ENCODE measurements at regions not wholly inside any gene's neighbourhood (a gene's known extent, or its start where the extent isn't known, plus 50 kb on each side); places are given as distances from the start of the nearest gene placed in this dataset.

GRCh38 chr21:28459193-28459592, 533.5 kb downstream of the LTN1 start:
- TF ChIP-seq CTCF (IDR thresholded peaks at IDR 0.05; ENCODE audit: poor library complexity) (no peak), EZH2 (IDR thresholded peaks at IDR 0.05; ENCODE audit: borderline replicate concordance) (no peak), EZH2phosphoT487 (IDR thresholded peaks at IDR 0.05; ENCODE audit: low read depth, severe bottlenecking, unreplicated experiment) (no peak)
